ENCODE measurements at regions not wholly inside any gene's neighbourhood (a gene's known extent, or its start where the extent isn't known, plus 50 kb on each side); places are given as distances from the start of the nearest gene placed in this dataset.
"Not testable (repeated sequence)": the region's sequence is repeated elsewhere in the genome, so short reads cannot be mapped to it uniquely, and the experiment has no call there.

- DNase-seq (ENCODE audit: insufficient read length, low spot score) (no peak), FAIRE-seq (no peak)
- TF ChIP-seq POLR2A (IDR thresholded peaks at IDR 0.05; ENCODE audit: low read depth, low read length), result no peak
Measured at GRCh38 chr18:51561821-51562220, 364.3 kb upstream of the MEX3C start.

- no peak for TF ChIP-seq POLR2A (IDR thresholded peaks at IDR 0.05; ENCODE audit: low read depth, low read length)
- no peak for FAIRE-seq
- DNase-seq (ENCODE audit: insufficient read length, low spot score), result no peak
Measured at GRCh38 chr18:51562866-51563265, 365.4 kb upstream of the MEX3C start.

- TF ChIP-seq POLR2A (IDR thresholded peaks at IDR 0.05; ENCODE audit: low read depth, low read length), result no peak
- FAIRE-seq (no peak), DNase-seq (ENCODE audit: insufficient read length, low spot score) (no peak)
Measured at GRCh38 chr18:51563396-51563795, 365.9 kb upstream of the MEX3C start.

GRCh38 chr18:51568151-51568550, 370.7 kb upstream of the MEX3C start:
- TF ChIP-seq POLR2A (IDR thresholded peaks at IDR 0.05; ENCODE audit: low read depth, low read length), result no peak
- no peak for FAIRE-seq
- no peak for DNase-seq (ENCODE audit: insufficient read length, low spot score)

- no peak for TF ChIP-seq POLR2A (IDR thresholded peaks at IDR 0.05; ENCODE audit: low read depth, low read length)
- no peak for FAIRE-seq
Measured at GRCh38 chr18:51569153-51569552, 371.7 kb upstream of the MEX3C start.

GRCh38 chr18:51569561-51569960, 372.1 kb upstream of the MEX3C start:
- FAIRE-seq (no peak), DNase-seq (ENCODE audit: insufficient read length, low spot score) (no peak)
- TF ChIP-seq POLR2A (IDR thresholded peaks at IDR 0.05; ENCODE audit: low read depth, low read length), result no peak

More at GRCh38 chr18:51569153-51569552, 371.7 kb upstream of the MEX3C start:
- DNase-seq (ENCODE audit: insufficient read length, low spot score), result no peak

- not testable (repeated sequence) for DNase-seq (ENCODE audit: insufficient read length, low spot score); FAIRE-seq
Measured at GRCh38 chr18:51570071-51570470, 372.6 kb upstream of the MEX3C start.

GRCh38 chr18:51573886-51574285, 376.4 kb upstream of the MEX3C start:
- FAIRE-seq; DNase-seq (ENCODE audit: insufficient read length, low spot score): not testable (repeated sequence)

GRCh38 chr18:51575171-51575570, 377.7 kb upstream of the MEX3C start:
- TF ChIP-seq POLR2A (IDR thresholded peaks at IDR 0.05; ENCODE audit: low read depth, low read length), result no peak
- FAIRE-seq (no peak), DNase-seq (ENCODE audit: insufficient read length, low spot score) (no peak)

GRCh38 chr18:51578406-51578980, 381.0 kb upstream of the MEX3C start:
- DNase-seq (ENCODE audit: insufficient read length, low spot score) (no peak), FAIRE-seq (no peak)
- no peak for TF ChIP-seq POLR2A (IDR thresholded peaks at IDR 0.05; ENCODE audit: low read depth, low read length)

- no peak for FAIRE-seq
- TF ChIP-seq POLR2A (IDR thresholded peaks at IDR 0.05; ENCODE audit: low read depth, low read length), result no peak
- DNase-seq (ENCODE audit: insufficient read length, low spot score), result no peak
Measured at GRCh38 chr18:51580580-51580979, 383.1 kb upstream of the MEX3C start.

- DNase-seq (ENCODE audit: insufficient read length, low spot score) (no peak), FAIRE-seq (no peak)
- no peak for TF ChIP-seq POLR2A (IDR thresholded peaks at IDR 0.05; ENCODE audit: low read depth, low read length)
Measured at GRCh38 chr18:51582551-51582950, 385.1 kb upstream of the MEX3C start.

GRCh38 chr18:51588616-51589015, 391.1 kb upstream of the MEX3C start:
- FAIRE-seq (no peak), DNase-seq (ENCODE audit: insufficient read length, low spot score) (no peak)
- TF ChIP-seq POLR2A (IDR thresholded peaks at IDR 0.05; ENCODE audit: low read depth, low read length), result no peak

- DNase-seq (ENCODE audit: insufficient read length, low spot score), result no peak
- no peak for FAIRE-seq
- no peak for TF ChIP-seq POLR2A (IDR thresholded peaks at IDR 0.05; ENCODE audit: low read depth, low read length)
Measured at GRCh38 chr18:51593931-51594330, 396.4 kb upstream of the MEX3C start.

GRCh38 chr18:51603111-51603510, 405.6 kb upstream of the MEX3C start:
- FAIRE-seq (no peak), DNase-seq (ENCODE audit: insufficient read length, low spot score) (no peak)
- no peak for TF ChIP-seq POLR2A (IDR thresholded peaks at IDR 0.05; ENCODE audit: low read depth, low read length)

GRCh38 chr18:51603551-51603950, 406.1 kb upstream of the MEX3C start:
- FAIRE-seq (no peak), DNase-seq (ENCODE audit: insufficient read length, low spot score) (no peak)
- no peak for TF ChIP-seq POLR2A (IDR thresholded peaks at IDR 0.05; ENCODE audit: low read depth, low read length)
